Raji (cell line): ENCODE measurements at regions not wholly inside any gene's neighbourhood (a gene's known extent, or its start where the extent isn't known, plus 50 kb on each side); places are given as distances from the start of the nearest gene placed in this dataset.

ENCODE experiments used
- POLR2A ChIP-seq: IDR thresholded peaks from 2 replicates; pipeline ENCODE4 v1.6.1; 2011; ENCODE audit warnings: low read depth, low read length, control low read depth; ENCODE audit not compliant: insufficient read depth

GRCh38 chr2:64757126-64757525, 103.4 kb upstream of the SERTAD2 start:
- no peak for TF ChIP-seq POLR2A

GRCh38 chr2:64760128-64760527, 106.4 kb upstream of the SERTAD2 start:
- no peak for TF ChIP-seq POLR2A

GRCh38 chr2:64762301-64762997, 108.7 kb upstream of the SERTAD2 start:
- TF ChIP-seq POLR2A = no peak

- no peak for TF ChIP-seq POLR2A
Observed at GRCh38 chr2:64763126-64763525, 109.4 kb upstream of the SERTAD2 start.

GRCh38 chr2:64765160-64765805, 111.6 kb upstream of the SERTAD2 start:
- TF ChIP-seq POLR2A = no peak

- TF ChIP-seq POLR2A = no peak
Observed at GRCh38 chr2:64766841-64767669, 113.3 kb upstream of the SERTAD2 start.

GRCh38 chr2:64767670-64768468, 114.2 kb upstream of the SERTAD2 start:
- peak; percentile 38 for TF ChIP-seq POLR2A

- no peak for TF ChIP-seq POLR2A
Observed at GRCh38 chr2:64768491-64769005, 114.8 kb upstream of the SERTAD2 start.

GRCh38 chr2:64769392-64770044, 115.8 kb upstream of the SERTAD2 start:
- TF ChIP-seq POLR2A = no peak

- TF ChIP-seq POLR2A = no peak
Observed at GRCh38 chr2:64770137-64770780, 116.5 kb upstream of the SERTAD2 start.

GRCh38 chr2:64770781-64771334, 117.1 kb upstream of the SERTAD2 start:
- TF ChIP-seq POLR2A = no peak

- TF ChIP-seq POLR2A = no peak
Observed at GRCh38 chr2:64771737-64772136, 118.0 kb upstream of the SERTAD2 start.

- TF ChIP-seq POLR2A = no peak
Observed at GRCh38 chr2:64773461-64774118, 119.9 kb upstream of the SERTAD2 start.
